ENCODE measurements at regions not wholly inside any gene's neighbourhood (a gene's known extent, or its start where the extent isn't known, plus 50 kb on each side); places are given as distances from the start of the nearest gene placed in this dataset.

GRCh38 chr16:73274140-73274539 lies 226.2 kb upstream of the ZFHX3 start:
- DNase-seq (ENCODE audit: extremely low spot score, insufficient read length, low read depth): no peak
- peak; percentile 21 for FAIRE-seq

GRCh38 chr16:73268366-73268993 lies 220.6 kb upstream of the ZFHX3 start:
- no peak for FAIRE-seq
- DNase-seq (ENCODE audit: extremely low spot score, insufficient read length, low read depth): no peak

GRCh38 chr16:73265935-73266334 lies 218.0 kb upstream of the ZFHX3 start:
- no peak for DNase-seq (ENCODE audit: extremely low spot score, insufficient read length, low read depth)
- FAIRE-seq: no peak

- FAIRE-seq: no peak
Measured at GRCh38 chr16:73265124-73265837, 217.4 kb upstream of the ZFHX3 start.

GRCh38 chr16:73262931-73263330 lies 215.0 kb upstream of the ZFHX3 start:
- no peak for DNase-seq (ENCODE audit: extremely low spot score, insufficient read length, low read depth)
- FAIRE-seq: no peak

More at GRCh38 chr16:73265124-73265837, 217.4 kb upstream of the ZFHX3 start:
- no peak for DNase-seq (ENCODE audit: extremely low spot score, insufficient read length, low read depth)

- DNase-seq (ENCODE audit: extremely low spot score, insufficient read length, low read depth): no peak
- no peak for FAIRE-seq
Measured at GRCh38 chr16:73255031-73255430, 207.1 kb upstream of the ZFHX3 start.

- FAIRE-seq (no peak), DNase-seq (ENCODE audit: extremely low spot score, insufficient read length, low read depth) (no peak)
Measured at GRCh38 chr16:73253922-73254480, 206.1 kb upstream of the ZFHX3 start.

- FAIRE-seq: no peak
Measured at GRCh38 chr16:73252446-73252845, 204.5 kb upstream of the ZFHX3 start.

GRCh38 chr16:73251608-73252007 lies 203.7 kb upstream of the ZFHX3 start:
- FAIRE-seq (no peak), DNase-seq (ENCODE audit: extremely low spot score, insufficient read length, low read depth) (no peak)

More at GRCh38 chr16:73252446-73252845, 204.5 kb upstream of the ZFHX3 start:
- no peak for DNase-seq (ENCODE audit: extremely low spot score, insufficient read length, low read depth)

- no peak for FAIRE-seq
Measured at GRCh38 chr16:73248316-73248715, 200.4 kb upstream of the ZFHX3 start.

GRCh38 chr16:73240920-73241319 lies 193.0 kb upstream of the ZFHX3 start:
- DNase-seq (ENCODE audit: extremely low spot score, insufficient read length, low read depth) (no peak), FAIRE-seq (no peak)

More at GRCh38 chr16:73248316-73248715, 200.4 kb upstream of the ZFHX3 start:
- DNase-seq (ENCODE audit: extremely low spot score, insufficient read length, low read depth): no peak

GRCh38 chr16:73237601-73238000 lies 189.7 kb upstream of the ZFHX3 start:
- FAIRE-seq: no peak
- DNase-seq (ENCODE audit: extremely low spot score, insufficient read length, low read depth): no peak

GRCh38 chr16:73234496-73234895 lies 186.6 kb upstream of the ZFHX3 start:
- DNase-seq (ENCODE audit: extremely low spot score, insufficient read length, low read depth) (no peak), FAIRE-seq (no peak)

- FAIRE-seq (no peak), DNase-seq (ENCODE audit: extremely low spot score, insufficient read length, low read depth) (no peak)
Measured at GRCh38 chr16:73233846-73234424, 186.0 kb upstream of the ZFHX3 start.

GRCh38 chr16:73233329-73233765 lies 185.4 kb upstream of the ZFHX3 start:
- FAIRE-seq: no peak
- no peak for DNase-seq (ENCODE audit: extremely low spot score, insufficient read length, low read depth)

- DNase-seq (ENCODE audit: extremely low spot score, insufficient read length, low read depth) (no peak), FAIRE-seq (no peak)
Measured at GRCh38 chr16:73232555-73233328, 184.8 kb upstream of the ZFHX3 start.

- no peak for DNase-seq (ENCODE audit: extremely low spot score, insufficient read length, low read depth)
- no peak for FAIRE-seq
Measured at GRCh38 chr16:73231944-73232554, 184.1 kb upstream of the ZFHX3 start.

- DNase-seq (ENCODE audit: extremely low spot score, insufficient read length, low read depth) (no peak), FAIRE-seq (no peak)
Measured at GRCh38 chr16:73231379-73231778, 183.5 kb upstream of the ZFHX3 start.

GRCh38 chr16:73230651-73231050 lies 182.7 kb upstream of the ZFHX3 start:
- DNase-seq (ENCODE audit: extremely low spot score, insufficient read length, low read depth) (no peak), FAIRE-seq (no peak)

- no peak for FAIRE-seq
- no peak for DNase-seq (ENCODE audit: extremely low spot score, insufficient read length, low read depth)
Measured at GRCh38 chr16:73228649-73229048, 180.7 kb upstream of the ZFHX3 start.
